ENCODE measurements at regions not wholly inside any gene's neighbourhood (a gene's known extent, or its start where the extent isn't known, plus 50 kb on each side); places are given as distances from the start of the nearest gene placed in this dataset.

- no peak overlapping the region for H3K4me3 ChIP-seq (ENCODE audit: low read depth, low read length)
- TF ChIP-seq, protein P1, sequence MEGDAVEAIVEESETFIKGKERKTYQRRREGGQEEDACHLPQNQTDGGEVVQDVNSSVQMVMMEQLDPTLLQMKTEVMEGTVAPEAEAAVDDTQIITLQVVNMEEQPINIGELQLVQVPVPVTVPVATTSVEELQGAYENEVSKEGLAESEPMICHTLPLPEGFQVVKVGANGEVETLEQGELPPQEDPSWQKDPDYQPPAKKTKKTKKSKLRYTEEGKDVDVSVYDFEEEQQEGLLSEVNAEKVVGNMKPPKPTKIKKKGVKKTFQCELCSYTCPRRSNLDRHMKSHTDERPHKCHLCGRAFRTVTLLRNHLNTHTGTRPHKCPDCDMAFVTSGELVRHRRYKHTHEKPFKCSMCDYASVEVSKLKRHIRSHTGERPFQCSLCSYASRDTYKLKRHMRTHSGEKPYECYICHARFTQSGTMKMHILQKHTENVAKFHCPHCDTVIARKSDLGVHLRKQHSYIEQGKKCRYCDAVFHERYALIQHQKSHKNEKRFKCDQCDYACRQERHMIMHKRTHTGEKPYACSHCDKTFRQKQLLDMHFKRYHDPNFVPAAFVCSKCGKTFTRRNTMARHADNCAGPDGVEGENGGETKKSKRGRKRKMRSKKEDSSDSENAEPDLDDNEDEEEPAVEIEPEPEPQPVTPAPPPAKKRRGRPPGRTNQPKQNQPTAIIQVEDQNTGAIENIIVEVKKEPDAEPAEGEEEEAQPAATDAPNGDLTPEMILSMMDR (IDR thresholded peaks at IDR 0.05; ENCODE audit: control insufficient read depth, extremely low read depth, insufficient read depth) = no peak
- DNase-seq (ENCODE audit: low read depth) = no peak
Observed at GRCh38 chr7:69517985-69518704, 80.1 kb upstream of the AUTS2 start.

DNA sequence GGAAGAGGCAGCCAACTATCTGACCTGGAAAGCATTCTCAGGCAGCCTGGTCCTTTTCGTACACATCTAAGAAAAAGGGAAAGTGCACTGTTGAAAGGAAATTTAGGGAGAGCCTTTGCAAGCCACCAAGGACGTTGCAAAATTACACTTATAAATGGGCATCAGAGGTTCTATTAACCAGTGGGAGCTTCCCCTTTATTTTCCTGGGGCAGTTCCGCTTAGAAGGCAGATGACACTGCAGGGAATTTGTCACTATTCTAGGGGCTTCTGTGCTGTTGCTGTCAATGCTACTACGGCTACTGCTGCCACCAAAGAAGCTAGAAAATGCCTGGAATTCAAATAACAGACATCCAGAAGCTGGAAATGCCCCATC is 79.6 kb upstream of the AUTS2 start:
- H3K4me3 ChIP-seq (ENCODE audit: low read depth, low read length) = no peak overlapping the region
- TF ChIP-seq, protein P1 (IDR thresholded peaks at IDR 0.05; ENCODE audit: control insufficient read depth, extremely low read depth, insufficient read depth) = no peak
- DNase-seq (ENCODE audit: low read depth) = no peak

DNA sequence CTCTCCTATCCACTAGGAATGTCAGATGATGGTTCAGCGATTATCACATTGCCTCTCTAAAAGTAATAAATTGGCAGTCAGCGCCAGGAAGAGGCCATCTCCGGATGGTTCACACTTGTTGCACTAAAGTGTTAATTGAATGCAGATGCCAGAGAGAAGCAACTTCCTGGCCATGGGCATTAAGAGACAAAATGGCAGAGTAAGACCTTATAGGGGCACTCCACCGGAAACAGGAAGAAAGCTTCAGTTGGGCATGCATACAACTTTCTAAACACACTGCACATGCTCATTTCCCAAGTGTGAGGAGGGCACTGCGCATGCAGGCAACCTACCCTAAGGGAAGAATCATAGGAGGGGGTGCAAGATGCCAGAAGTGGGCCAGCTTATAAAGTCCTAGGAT is 71.7 kb upstream of the AUTS2 start:
- TF ChIP-seq, protein P1 (IDR thresholded peaks at IDR 0.05; ENCODE audit: control insufficient read depth, extremely low read depth, insufficient read depth) = no peak
- no peak for DNase-seq (ENCODE audit: low read depth)
- no peak overlapping the region for H3K4me3 ChIP-seq (ENCODE audit: low read depth, low read length)

DNA sequence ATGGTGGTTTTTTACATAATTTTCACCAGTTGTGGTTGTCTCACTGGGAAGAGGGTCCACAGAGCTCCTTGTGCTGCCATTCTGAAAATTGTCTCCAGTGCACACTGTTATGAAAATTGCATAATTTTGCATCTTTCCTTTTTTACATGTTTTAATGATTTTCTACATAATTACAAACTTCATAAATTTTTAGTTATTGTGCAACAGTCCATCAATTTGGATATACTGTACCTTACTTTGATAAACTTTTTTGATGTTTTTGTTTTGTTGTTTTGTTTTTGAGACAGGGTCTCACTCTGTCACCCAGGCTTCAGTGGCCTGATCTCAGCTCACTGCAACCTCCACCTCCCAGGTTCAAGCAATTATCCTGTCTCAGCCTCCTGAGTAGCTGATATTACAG is 70.6 kb upstream of the AUTS2 start:
- TF ChIP-seq, protein P1 (IDR thresholded peaks at IDR 0.05; ENCODE audit: control insufficient read depth, extremely low read depth, insufficient read depth) = no peak
- no peak for DNase-seq (ENCODE audit: low read depth)
- H3K4me3 ChIP-seq (ENCODE audit: low read depth, low read length) = no peak overlapping the region

DNA sequence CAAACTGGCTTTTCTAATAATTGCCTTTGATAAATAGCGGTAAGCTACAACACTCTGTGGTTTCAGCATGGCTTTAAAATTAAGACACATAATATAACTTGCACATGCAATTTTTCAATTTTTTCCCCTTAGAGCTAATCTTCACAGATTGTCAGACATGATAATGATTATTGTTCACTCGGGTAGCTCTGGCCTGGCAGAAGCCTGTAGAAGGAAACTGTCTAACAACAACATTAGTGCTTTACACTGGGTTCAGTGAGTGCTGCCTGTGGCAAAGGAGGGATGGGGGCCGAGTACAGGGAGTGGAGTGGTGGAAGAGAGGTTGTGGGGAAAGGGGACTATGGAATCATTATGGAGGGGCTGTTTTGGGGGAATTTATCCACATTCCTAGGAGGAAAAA is 67.2 kb upstream of the AUTS2 start:
- DNase-seq (ENCODE audit: low read depth) = no peak
- TF ChIP-seq, protein P1 (IDR thresholded peaks at IDR 0.05; ENCODE audit: control insufficient read depth, extremely low read depth, insufficient read depth) = no peak
- no peak overlapping the region for H3K4me3 ChIP-seq (ENCODE audit: low read depth, low read length)

DNA sequence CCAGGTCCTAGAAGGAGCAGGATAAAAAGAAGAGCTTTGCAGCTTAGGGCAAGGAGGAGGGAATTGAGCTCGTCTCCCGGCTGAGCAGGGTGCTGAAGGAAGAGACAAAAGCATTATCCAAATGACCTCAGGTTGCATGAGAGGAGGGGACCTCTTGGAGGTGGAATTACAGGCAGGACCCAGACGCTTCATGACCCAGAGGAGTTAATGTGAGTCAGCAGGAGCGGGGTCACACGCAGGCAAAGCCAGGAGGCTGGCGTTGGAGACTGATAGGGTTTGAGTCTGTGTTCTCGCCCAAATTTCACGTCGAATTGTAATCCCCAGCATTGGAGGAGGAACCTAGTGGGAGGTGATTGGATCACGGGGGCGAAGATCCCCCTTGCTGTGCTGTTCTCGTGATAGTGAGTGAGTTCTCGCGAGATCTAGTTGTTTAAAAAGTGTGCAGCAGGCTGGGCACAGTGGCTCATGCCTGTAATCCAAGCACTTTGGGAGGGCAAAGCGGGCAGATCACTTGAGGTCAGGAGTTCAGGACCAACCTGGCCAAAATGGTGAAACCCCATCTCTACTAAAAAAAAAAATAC is 63.7 kb upstream of the AUTS2 start:
- TF ChIP-seq, protein P1 (IDR thresholded peaks at IDR 0.05; ENCODE audit: control insufficient read depth, extremely low read depth, insufficient read depth) = no peak
- H3K4me3 ChIP-seq (ENCODE audit: low read depth, low read length) = no peak overlapping the region
- no peak for DNase-seq (ENCODE audit: low read depth)

DNA sequence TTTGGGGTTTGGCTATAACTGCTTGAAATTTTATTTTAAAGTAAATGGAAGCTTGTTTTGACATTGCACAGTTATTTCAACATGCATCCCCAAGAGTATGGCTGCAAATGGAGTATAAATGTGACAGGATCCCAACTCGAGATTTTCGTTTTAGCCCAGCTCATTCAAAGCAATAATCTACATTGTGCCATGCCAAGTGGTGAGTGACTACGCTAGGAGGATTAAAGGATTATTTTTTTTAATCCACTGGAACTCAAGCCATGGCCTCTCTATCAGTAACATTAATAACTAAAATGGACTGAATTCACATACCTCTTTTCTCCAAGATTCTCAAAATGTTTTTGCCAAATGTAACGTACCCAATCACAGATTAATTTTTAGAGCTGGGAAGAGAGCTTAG is 60.6 kb upstream of the AUTS2 start:
- DNase-seq (ENCODE audit: low read depth) = no peak
- TF ChIP-seq, protein P1 (IDR thresholded peaks at IDR 0.05; ENCODE audit: control insufficient read depth, extremely low read depth, insufficient read depth) = no peak
- no peak overlapping the region for H3K4me3 ChIP-seq (ENCODE audit: low read depth, low read length)

Measured in LNCaP clone FGC (cell line).